ENCODE measurements at regions not wholly inside any gene's neighbourhood (a gene's known extent, or its start where the extent isn't known, plus 50 kb on each side); places are given as distances from the start of the nearest gene placed in this dataset.

DNA sequence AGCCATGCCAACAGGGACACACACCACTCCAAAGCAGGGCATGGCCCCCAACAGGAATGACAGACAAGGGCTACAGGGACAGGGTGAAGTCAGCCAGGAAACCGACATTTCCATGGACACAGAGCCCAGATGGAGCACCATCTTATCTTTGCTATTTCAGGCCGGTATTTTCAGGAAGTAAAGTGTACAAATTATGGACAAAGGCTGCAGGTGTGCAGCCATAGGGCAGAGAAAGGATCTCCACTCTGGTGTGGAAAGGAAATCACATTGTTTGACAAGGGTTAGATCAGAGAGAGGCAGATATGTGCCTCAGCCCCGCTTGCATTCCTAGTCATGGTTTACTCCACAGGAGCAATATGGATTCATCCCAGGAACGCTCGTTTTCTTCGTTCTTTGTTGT is 81.7 kb upstream of the SLC22A23 start:
- WGBS, 2 donors: 77 to 79% methylated on average over 6 of the region's 6 CpGs
- H3K27me3 ChIP-seq: no peaks in the 10 kb centered on the region

DNA sequence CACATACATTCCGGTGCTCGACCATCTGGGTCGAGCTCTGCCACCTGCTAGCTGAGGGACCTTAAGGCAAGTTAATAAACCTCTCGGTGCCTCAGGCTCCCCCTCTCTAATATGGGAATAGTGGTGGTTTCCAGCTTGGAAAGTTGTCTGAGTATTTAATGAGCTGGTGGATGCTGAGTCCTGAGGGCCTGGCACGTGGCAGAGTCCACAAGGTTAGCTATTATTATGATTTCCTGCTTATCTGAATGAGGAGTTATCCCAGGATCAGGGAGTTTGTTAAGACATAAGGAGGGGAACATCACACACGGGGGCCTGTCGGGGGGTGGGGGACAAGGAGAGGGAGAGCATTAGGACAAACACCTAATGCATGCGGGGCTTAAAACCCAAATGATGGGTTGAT is 80.1 kb upstream of the SLC22A23 start:
- WGBS, 2 donors: 82 to 83% methylated on average over 8 of the region's 8 CpGs
- TF ChIP-seq, protein P1, sequence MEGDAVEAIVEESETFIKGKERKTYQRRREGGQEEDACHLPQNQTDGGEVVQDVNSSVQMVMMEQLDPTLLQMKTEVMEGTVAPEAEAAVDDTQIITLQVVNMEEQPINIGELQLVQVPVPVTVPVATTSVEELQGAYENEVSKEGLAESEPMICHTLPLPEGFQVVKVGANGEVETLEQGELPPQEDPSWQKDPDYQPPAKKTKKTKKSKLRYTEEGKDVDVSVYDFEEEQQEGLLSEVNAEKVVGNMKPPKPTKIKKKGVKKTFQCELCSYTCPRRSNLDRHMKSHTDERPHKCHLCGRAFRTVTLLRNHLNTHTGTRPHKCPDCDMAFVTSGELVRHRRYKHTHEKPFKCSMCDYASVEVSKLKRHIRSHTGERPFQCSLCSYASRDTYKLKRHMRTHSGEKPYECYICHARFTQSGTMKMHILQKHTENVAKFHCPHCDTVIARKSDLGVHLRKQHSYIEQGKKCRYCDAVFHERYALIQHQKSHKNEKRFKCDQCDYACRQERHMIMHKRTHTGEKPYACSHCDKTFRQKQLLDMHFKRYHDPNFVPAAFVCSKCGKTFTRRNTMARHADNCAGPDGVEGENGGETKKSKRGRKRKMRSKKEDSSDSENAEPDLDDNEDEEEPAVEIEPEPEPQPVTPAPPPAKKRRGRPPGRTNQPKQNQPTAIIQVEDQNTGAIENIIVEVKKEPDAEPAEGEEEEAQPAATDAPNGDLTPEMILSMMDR (IDR thresholded peaks at IDR 0.05): no peak
- TF ChIP-seq POLR2A (IDR thresholded peaks at IDR 0.05): no peak
- no peaks in the 10 kb centered on the region for H3K9me3 ChIP-seq
- H3K4me1 ChIP-seq: no peaks in the 10 kb centered on the region
- H3K36me3 ChIP-seq (ENCODE audit: low read depth, missing control alignments): no peaks in the 10 kb centered on the region
- H3K4me3 ChIP-seq: no peak overlapping the region
- intact Hi-C loops (cut with DNase I; ENCODE audit: low total_unique reads): no loop called here
- H3K27ac ChIP-seq: no peak overlapping the region
- no peak for DNase-seq
- no peaks in the 10 kb centered on the region for H3K27me3 ChIP-seq

More for the DNA sequence above, 81.7 kb upstream of the SLC22A23 start:
- Histone ChIP-seq H3K4me1 (no peaks in the 10 kb centered on the region), H3K9me3 (no peaks in the 10 kb centered on the region), H3K27ac (no peak overlapping the region), H3K36me3 (ENCODE audit: low read depth, missing control alignments) (no peaks in the 10 kb centered on the region), H3K4me3 (no peak overlapping the region)
- intact Hi-C loops (cut with DNase I; ENCODE audit: low total_unique reads): no loop called here
- TF ChIP-seq, protein P1 (IDR thresholded peaks at IDR 0.05): no peak
- no peak for TF ChIP-seq POLR2A (IDR thresholded peaks at IDR 0.05)
- DNase-seq: no peak

DNA sequence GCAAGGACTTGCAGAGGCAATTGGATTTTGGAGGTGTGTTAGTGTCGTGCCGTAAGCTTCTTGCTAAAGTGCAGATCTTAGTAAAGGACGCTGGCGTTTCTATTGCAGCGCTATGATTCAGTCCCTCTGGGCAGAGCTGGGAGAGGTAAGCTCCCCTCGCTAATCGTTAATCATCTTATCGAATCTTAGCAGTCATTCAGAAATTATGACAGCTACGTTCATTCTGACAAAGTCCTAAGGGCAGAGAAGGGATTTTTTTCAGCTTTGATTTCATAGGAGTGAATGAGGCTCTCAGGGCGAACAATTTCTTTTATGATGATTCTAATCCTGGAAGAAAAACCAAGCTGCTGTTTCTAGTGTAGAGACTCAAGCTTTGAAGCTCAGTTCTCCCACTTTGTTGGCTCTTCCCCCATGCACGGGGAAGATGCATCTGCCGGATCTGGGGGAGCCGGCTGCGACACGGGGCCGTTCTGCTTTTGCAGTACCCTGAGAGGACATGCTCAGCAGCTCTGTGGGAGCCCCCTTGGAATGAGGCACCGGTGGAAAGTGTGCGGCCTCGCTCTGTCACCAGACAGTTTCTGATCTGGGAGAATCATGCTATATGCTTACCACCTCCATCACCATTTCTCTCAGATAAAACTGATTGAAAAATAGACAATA is 79.1 kb upstream of the SLC22A23 start:
- H3K9me3 ChIP-seq: no peaks in the 10 kb centered on the region
- TF ChIP-seq, protein P1 (IDR thresholded peaks at IDR 0.05): no peak
- TF ChIP-seq POLR2A (IDR thresholded peaks at IDR 0.05): no peak
- H3K4me3 ChIP-seq: no peak overlapping the region
- intact Hi-C loops (cut with DNase I; ENCODE audit: low total_unique reads): no loop called here
- no peaks in the 10 kb centered on the region for H3K4me1 ChIP-seq
- no peak overlapping the region for H3K27ac ChIP-seq
- WGBS, 2 donors: 60 to 73% methylated on average over 16 to 19 of the region's 19 CpGs
- DNase-seq: no peak
- no peaks in the 10 kb centered on the region for H3K27me3 ChIP-seq
- no peaks in the 10 kb centered on the region for H3K36me3 ChIP-seq (ENCODE audit: low read depth, missing control alignments)

DNA sequence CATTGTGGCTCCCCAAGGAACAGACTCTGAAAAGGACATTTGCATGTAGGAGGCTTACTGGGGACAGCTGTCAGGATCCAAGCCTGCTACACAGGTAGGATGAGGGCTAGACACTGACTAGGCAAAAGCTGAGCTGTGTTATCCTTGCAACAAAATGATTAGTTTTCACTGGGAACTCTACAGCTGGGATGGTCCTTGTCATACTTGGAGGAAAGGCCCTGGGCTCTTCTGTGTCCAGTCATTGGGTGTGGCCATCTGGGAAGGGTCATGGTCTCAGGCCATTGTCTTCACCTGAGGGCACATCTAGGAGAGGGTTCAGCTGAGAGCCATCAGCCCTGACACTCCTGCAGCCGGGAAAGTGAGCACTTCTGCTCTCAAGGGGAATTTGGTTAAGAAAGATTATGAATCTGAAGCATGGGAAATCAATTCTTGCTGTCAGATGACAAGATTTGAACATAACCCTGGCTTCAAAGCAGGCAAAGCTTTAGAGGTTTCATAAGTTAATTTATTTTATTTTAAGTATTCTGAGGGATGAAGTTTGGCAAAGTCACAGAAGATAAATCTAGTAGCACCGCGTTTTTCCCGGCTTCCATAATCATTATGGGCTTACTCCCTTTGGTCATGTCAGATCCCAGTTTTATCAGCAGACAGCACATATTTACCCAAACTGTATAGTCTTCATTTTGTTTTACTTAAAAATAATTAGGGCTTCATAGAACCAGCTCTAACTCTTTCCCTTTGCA is 78.4 kb upstream of the SLC22A23 start:
- WGBS, 2 donors: 41 to 63% methylated on average over 4 of the region's 4 CpGs
- no peak overlapping the region for H3K27ac ChIP-seq
- TF ChIP-seq POLR2A (IDR thresholded peaks at IDR 0.05): no peak
- TF ChIP-seq, protein P1 (IDR thresholded peaks at IDR 0.05): no peak
- H3K9me3 ChIP-seq: no peaks in the 10 kb centered on the region
- no peaks in the 10 kb centered on the region for H3K4me1 ChIP-seq
- H3K36me3 ChIP-seq (ENCODE audit: low read depth, missing control alignments): no peaks in the 10 kb centered on the region
- H3K27me3 ChIP-seq: no peaks in the 10 kb centered on the region
- DNase-seq: no peak
- H3K4me3 ChIP-seq: no peak overlapping the region
- intact Hi-C loops (cut with DNase I; ENCODE audit: low total_unique reads): no loop called here

All from testis (tissue), 2 donors.